SU-DHL-6 (cell line): ENCODE measurements at regions not wholly inside any gene's neighbourhood (a gene's known extent, or its start where the extent isn't known, plus 50 kb on each side); places are given as distances from the start of the nearest gene placed in this dataset.

Source experiments
- H2AFZ ChIP-seq: fragments of 200-600 bp; sonication (generic); 2 replicates; pipeline ENCODE4 v1.6.1; 2014; ENCODE audit warnings: low read depth, mild to moderate bottlenecking, moderate library complexity, mixed read lengths, antibody characterized with exemption, low read length; ENCODE audit not compliant: severe bottlenecking
- H3F3A ChIP-seq: fragments of 200-600 bp; shearing (Covaris generic); 2 replicates; pipeline ENCODE4 v1.6.0; 2016; ENCODE audit warnings: antibody characterized with exemption, mild to moderate bottlenecking; ENCODE audit not compliant: insufficient read depth
- H3K27ac ChIP-seq: fragments of 200-600 bp; sonication (generic); 2 replicates; pipeline ENCODE4 v1.5.1; 2016; ENCODE audit warnings: low read depth, mild to moderate bottlenecking, low read length, moderate library complexity, mixed read lengths
- H3K27me3 ChIP-seq: fragments of 200-600 bp; sonication (generic), shearing (Covaris generic); 2 replicates; pipeline ENCODE4 v1.6.0; 2014; ENCODE audit warnings: mild to moderate bottlenecking, low read length
- H3K36me3 ChIP-seq: fragments of 200-600 bp; sonication (generic); 2 replicates; pipeline ENCODE4 v1.6.1; 2014; ENCODE audit warnings: mild to moderate bottlenecking, low read length, mixed read lengths
- H3K4me2 ChIP-seq: fragments of 300-600, 200-600 bp; shearing (Covaris generic), sonication (generic); 2 replicates; pipeline ENCODE4 v1.6.0; 2014; ENCODE audit warnings: low read length, low read depth, mild to moderate bottlenecking; ENCODE audit not compliant: poor library complexity, severe bottlenecking
- H3K4me3 ChIP-seq: fragments of 200-600 bp; sonication (generic); 2 replicates; pipeline ENCODE4 v1.5.1; 2014; ENCODE audit warnings: antibody characterized with exemption, low read length, mild to moderate bottlenecking, mixed read lengths; ENCODE audit not compliant: insufficient read depth, poor library complexity, severe bottlenecking
- H3K79me2 ChIP-seq: fragments of 200-600 bp; sonication (generic); 2 replicates; pipeline ENCODE4 v1.6.1; 2014; ENCODE audit warnings: mild to moderate bottlenecking, low read length, moderate library complexity; ENCODE audit not compliant: insufficient read depth
- H3K9ac ChIP-seq: fragments of 200-600 bp; sonication (generic); 2 replicates; pipeline ENCODE4 v1.7.0; 2014; ENCODE audit warnings: mild to moderate bottlenecking, low read length
- H3K9me2 ChIP-seq: fragments of 200-600 bp; sonication (generic); replicated peaks from 2 replicates; pipeline ENCODE4 v1.6.1; 2014; ENCODE audit warnings: low read length; ENCODE audit not compliant: insufficient read depth
- H3K9me3 ChIP-seq: fragments of 200-600 bp; sonication (generic); 2 replicates; pipeline ENCODE4 v1.6.1; 2014; ENCODE audit warnings: low read length, mixed read lengths; ENCODE audit not compliant: insufficient read depth
- H4K20me1 ChIP-seq: fragments of 200-600 bp; sonication (generic); 2 replicates; pipeline ENCODE4 v1.6.1; 2014; ENCODE audit warnings: low read depth, mild to moderate bottlenecking, antibody characterized with exemption, low read length, moderate library complexity, mixed read lengths
- CTCF ChIP-seq: fragments of 200-600 bp; sonication (generic); IDR thresholded peaks from one replicate; pipeline ENCODE4 v1.5.1; 2017; ENCODE audit warnings: antibody characterized with exemption, mild to moderate bottlenecking, low read length, moderate library complexity; ENCODE audit not compliant: insufficient read depth, poor library complexity, severe bottlenecking
- EZH2phosphoT487 ChIP-seq: fragments of 200-600 bp; sonication (generic), shearing (Covaris generic); conservative IDR thresholded peaks from 2 replicates; pipeline ENCODE4 v1.6.1; 2018; ENCODE audit warnings: mild to moderate bottlenecking, antibody characterized with exemption, low read length, moderate library complexity, mixed read lengths

GRCh38 chr14:54343272-54344121 lies 53.3 kb upstream of the CDKN3 start:
- no peak overlapping the region for H3K4me3 ChIP-seq
- no peaks in the 10 kb centered on the region for H3F3A ChIP-seq
- H3K79me2 ChIP-seq: no peaks in the 10 kb centered on the region
- no peak overlapping the region for H2AFZ ChIP-seq
- H3K27me3 ChIP-seq: no peaks in the 10 kb centered on the region
- H3K4me2 ChIP-seq: peak overlapping the region; percentile 25
- no peaks in the 10 kb centered on the region for H3K9me3 ChIP-seq
- no peaks in the 10 kb centered on the region for H3K9me2 ChIP-seq
- no peaks in the 10 kb centered on the region for H3K36me3 ChIP-seq
- no peaks in the 10 kb centered on the region for H4K20me1 ChIP-seq
- no peak overlapping the region for H3K27ac ChIP-seq
- no peak overlapping the region for H3K9ac ChIP-seq
- TF ChIP-seq CTCF (no peak), EZH2phosphoT487 (no peak)

- no peaks in the 10 kb centered on the region for H3K79me2 ChIP-seq
- H3F3A ChIP-seq: no peaks in the 10 kb centered on the region
- peak overlapping the region; percentile 25 for H3K4me2 ChIP-seq
- H3K27me3 ChIP-seq: no peaks in the 10 kb centered on the region
- no peaks in the 10 kb centered on the region for H4K20me1 ChIP-seq
- no peaks in the 10 kb centered on the region for H3K9me3 ChIP-seq
- TF ChIP-seq EZH2phosphoT487 (no peak), CTCF (no peak)
- H3K9me2 ChIP-seq: no peaks in the 10 kb centered on the region
- no peak overlapping the region for H3K4me3 ChIP-seq
- no peak overlapping the region for H3K27ac ChIP-seq
- no peak overlapping the region for H2AFZ ChIP-seq
- no peaks in the 10 kb centered on the region for H3K36me3 ChIP-seq
- 0 out of 2 replicates have a peak overlapping the region, but pooled peaks have one; percentile 13 for H3K9ac ChIP-seq
These were observed 52.4 kb upstream of the CDKN3 start for GRCh38 chr14:54344445-54344844.

- Histone ChIP-seq H4K20me1 (no peaks in the 10 kb centered on the region), H3K27me3 (no peaks in the 10 kb centered on the region), H3K9me3 (no peaks in the 10 kb centered on the region), H3K4me2 (no peak overlapping the region), H3K36me3 (no peaks in the 10 kb centered on the region), H2AFZ (no peak overlapping the region), H3K27ac (no peak overlapping the region), H3K79me2 (no peaks in the 10 kb centered on the region), H3F3A (no peaks in the 10 kb centered on the region), H3K9me2 (no peaks in the 10 kb centered on the region), H3K4me3 (no peak overlapping the region), H3K9ac (no peak overlapping the region)
- TF ChIP-seq CTCF: no peak
- TF ChIP-seq EZH2phosphoT487: no peak
These were observed 50.5 kb upstream of the CDKN3 start for GRCh38 chr14:54346257-54346656.
